Tibial nerve (tissue), 4 donors: ENCODE measurements at regions not wholly inside any gene's neighbourhood (a gene's known extent, or its start where the extent isn't known, plus 50 kb on each side); places are given as distances from the start of the nearest gene placed in this dataset.

Source experiments
- DNase-seq, 2 donors: peaks; one replicate each; pipeline ENCODE4 v3.0.0-alpha.2; 2019; ENCODE audit warnings: low spot score in 2 of 2
- H3K27ac ChIP-seq, 4 donors: fragments of 200-600 bp; sonication (generic) in 3 of 4; one replicate each; pipeline ENCODE4 v1.5.1; 2017 to 2019; ENCODE audit warnings: mild to moderate bottlenecking in 1 of 4
- H3K27me3 ChIP-seq, 2 donors: fragments of 200-600 bp; sonication (generic) in 1 of 2; one replicate each; pipeline versions ENCODE4 v1.5.1 to v1.6.0; 2017 to 2019
- H3K36me3 ChIP-seq, 3 donors: fragments of 200-600 bp; sonication (generic); one replicate each; pipeline ENCODE4 v1.5.1; 2018 to 2019
- H3K4me1 ChIP-seq, 4 donors: fragments of 200-600 bp; sonication (generic) in 3 of 4; one replicate each; pipeline ENCODE4 v1.5.1; 2017 to 2019
- H3K4me3 ChIP-seq, 4 donors: fragments of 200-600 bp; sonication (generic) in 3 of 4; one replicate each; pipeline ENCODE4 v1.5.1; 2017 to 2019; ENCODE audit warnings: mild to moderate bottlenecking in 1 of 4, moderate library complexity in 1 of 4
- H3K9me3 ChIP-seq, 4 donors: fragments of 200-600 bp; sonication (generic) in 3 of 4; one replicate each; pipeline ENCODE4 v1.5.1; 2017 to 2019
- EP300 ChIP-seq, 2 donors: sonication (generic); formaldehyde crosslinking; IDR thresholded peaks; one replicate each; pipeline ENCODE4 v1.6.1; 2017; ENCODE audit warnings: antibody characterized with exemption in 2 of 2, mild to moderate bottlenecking in 1 of 2
- POLR2A ChIP-seq, 2 donors: fragments of 450-650 bp; IDR thresholded peaks; one replicate each; pipeline ENCODE4 v1.6.1; 2017; ENCODE audit warnings: antibody characterized with exemption in 2 of 2, mild to moderate bottlenecking in 2 of 2, moderate library complexity in 2 of 2
- WGBS, 2 donors: methylation state at CpG; one replicate each; pipeline ENCODE4 v1.1.5; 2018; 5-methylcytosine and 5-hydroxymethylcytosine counted together
- TF ChIP-seq, protein P1 (sequence below), 5 experiments: fragments of 200-600 bp in 3 of 5; fragments of 450-650 bp in 2 of 5; sonication (generic) in 3 of 5; IDR thresholded peaks; one replicate each; pipeline ENCODE4 v1.5.1; 2016 to 2019; ENCODE audit warnings: antibody characterized with exemption in 5 of 5, mild to moderate bottlenecking in 3 of 5, moderate library complexity in 2 of 5

DNA sequence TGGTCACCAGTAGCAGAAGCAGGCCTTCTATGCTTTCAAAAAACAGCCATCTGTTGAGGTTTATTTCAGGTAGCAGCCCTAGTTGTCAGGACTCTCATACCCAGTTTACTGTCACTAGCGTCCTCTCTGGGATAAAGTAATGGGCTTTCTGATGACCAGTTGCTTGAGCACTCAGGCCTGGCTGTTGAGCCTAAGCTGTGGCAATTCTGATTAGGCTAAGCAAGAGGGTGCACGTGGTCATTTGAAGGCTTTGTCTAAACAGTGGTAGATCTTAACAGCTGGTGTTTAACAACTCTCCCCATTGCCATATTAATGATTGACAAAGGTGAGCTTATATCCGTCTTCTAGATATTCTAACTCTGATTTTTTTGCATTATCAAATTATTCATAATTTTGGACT lies 132.9 kb upstream of the TMCO5A start:
- H3K4me1 ChIP-seq = no peaks in the 10 kb centered on the region
- H3K4me3 ChIP-seq = no peak overlapping the region
- no peaks in the 10 kb centered on the region for H3K27me3 ChIP-seq
- H3K9me3 ChIP-seq = no peaks in the 10 kb centered on the region
- no peaks in the 10 kb centered on the region for H3K36me3 ChIP-seq
- 79 to 81% methylated on average over 3 of the region's 3 CpGs for WGBS, 2 donors
- DNase-seq = no peak
- no peak overlapping the region for H3K27ac ChIP-seq
- TF ChIP-seq, protein P1, sequence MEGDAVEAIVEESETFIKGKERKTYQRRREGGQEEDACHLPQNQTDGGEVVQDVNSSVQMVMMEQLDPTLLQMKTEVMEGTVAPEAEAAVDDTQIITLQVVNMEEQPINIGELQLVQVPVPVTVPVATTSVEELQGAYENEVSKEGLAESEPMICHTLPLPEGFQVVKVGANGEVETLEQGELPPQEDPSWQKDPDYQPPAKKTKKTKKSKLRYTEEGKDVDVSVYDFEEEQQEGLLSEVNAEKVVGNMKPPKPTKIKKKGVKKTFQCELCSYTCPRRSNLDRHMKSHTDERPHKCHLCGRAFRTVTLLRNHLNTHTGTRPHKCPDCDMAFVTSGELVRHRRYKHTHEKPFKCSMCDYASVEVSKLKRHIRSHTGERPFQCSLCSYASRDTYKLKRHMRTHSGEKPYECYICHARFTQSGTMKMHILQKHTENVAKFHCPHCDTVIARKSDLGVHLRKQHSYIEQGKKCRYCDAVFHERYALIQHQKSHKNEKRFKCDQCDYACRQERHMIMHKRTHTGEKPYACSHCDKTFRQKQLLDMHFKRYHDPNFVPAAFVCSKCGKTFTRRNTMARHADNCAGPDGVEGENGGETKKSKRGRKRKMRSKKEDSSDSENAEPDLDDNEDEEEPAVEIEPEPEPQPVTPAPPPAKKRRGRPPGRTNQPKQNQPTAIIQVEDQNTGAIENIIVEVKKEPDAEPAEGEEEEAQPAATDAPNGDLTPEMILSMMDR (IDR thresholded peaks at IDR 0.05) = no peak
- TF ChIP-seq POLR2A (IDR thresholded peaks at IDR 0.05) (no peak), EP300 (IDR thresholded peaks at IDR 0.05) (no peak)

DNA sequence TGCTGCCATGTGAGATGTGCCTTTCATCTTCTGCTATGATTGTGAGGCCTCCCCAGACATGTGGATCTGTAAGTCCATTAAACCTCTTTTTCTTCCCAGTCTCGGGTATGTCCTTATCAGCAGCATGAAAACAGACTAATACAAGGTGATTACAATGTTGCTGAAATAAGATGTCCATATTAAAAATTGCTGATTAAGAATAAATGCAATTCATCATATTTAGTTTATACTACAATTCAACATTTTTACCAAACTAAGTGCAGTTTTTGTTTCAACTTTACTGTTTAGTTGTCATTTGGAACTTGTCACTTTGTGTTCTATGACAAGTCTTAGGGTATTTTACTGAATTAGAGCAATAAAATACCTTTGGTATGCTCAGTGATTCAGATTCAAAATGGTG lies 127.6 kb upstream of the TMCO5A start:
- no peaks in the 10 kb centered on the region for H3K9me3 ChIP-seq
- H3K36me3 ChIP-seq = no peaks in the 10 kb centered on the region
- H3K27me3 ChIP-seq = no peaks in the 10 kb centered on the region
- DNase-seq = no peak
- TF ChIP-seq, protein P1 (IDR thresholded peaks at IDR 0.05) = no peak
- no peak for TF ChIP-seq EP300 (IDR thresholded peaks at IDR 0.05)
- no peak for TF ChIP-seq POLR2A (IDR thresholded peaks at IDR 0.05)
- H3K4me3 ChIP-seq = no peak overlapping the region
- H3K4me1 ChIP-seq = no peaks in the 10 kb centered on the region
- no peak overlapping the region for H3K27ac ChIP-seq
- WGBS, 2 donors = 73 to 81% methylated on average over 1 of the region's 1 CpG

DNA sequence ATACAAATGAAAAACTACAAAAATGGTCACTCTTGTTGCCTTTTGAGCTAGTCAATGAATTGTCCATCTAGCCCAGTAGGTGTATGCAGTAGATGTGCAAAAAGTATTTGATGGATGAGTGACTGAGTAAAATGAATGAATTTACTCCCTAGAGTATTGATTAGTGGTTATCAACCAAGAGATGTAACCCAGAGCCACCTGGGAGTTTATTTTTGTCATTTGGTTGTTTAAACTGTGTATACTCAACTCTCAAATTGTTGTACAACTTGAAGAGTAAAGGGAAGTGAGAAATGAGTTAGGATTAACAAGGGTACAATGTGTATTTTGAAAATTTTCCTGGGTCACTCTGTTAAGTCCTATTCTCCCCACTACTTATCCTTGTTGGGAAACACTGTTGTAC lies 124.1 kb upstream of the TMCO5A start:
- no peaks in the 10 kb centered on the region for H3K4me1 ChIP-seq
- TF ChIP-seq, protein P1 (IDR thresholded peaks at IDR 0.05) = no peak
- TF ChIP-seq POLR2A (IDR thresholded peaks at IDR 0.05) (no peak), EP300 (IDR thresholded peaks at IDR 0.05) (no peak)

DNA sequence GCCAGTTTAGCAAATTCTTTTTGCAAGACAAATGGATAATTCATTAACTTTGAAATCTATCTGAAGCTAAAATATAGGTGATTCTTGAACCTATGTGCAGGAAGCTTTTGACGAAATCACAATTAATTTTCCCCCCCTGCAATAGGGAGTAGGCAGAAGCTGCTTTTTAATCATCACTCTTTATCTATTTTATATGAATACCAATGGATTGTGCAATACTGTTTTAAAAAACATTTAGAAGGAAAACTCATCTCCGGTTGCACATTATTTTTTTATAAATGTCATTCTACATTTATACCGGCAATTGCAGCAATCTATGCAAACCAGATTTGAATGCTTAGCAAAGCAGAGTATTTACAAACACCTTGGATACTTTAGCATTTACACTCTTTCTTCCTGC lies 121.1 kb upstream of the TMCO5A start:
- no peaks in the 10 kb centered on the region for H3K9me3 ChIP-seq
- H3K4me1 ChIP-seq = no peaks in the 10 kb centered on the region
- H3K27me3 ChIP-seq = no peaks in the 10 kb centered on the region
- no peak for DNase-seq
- H3K36me3 ChIP-seq = no peaks in the 10 kb centered on the region
- H3K27ac ChIP-seq = no peak overlapping the region
- H3K4me3 ChIP-seq = no peak overlapping the region
- TF ChIP-seq, protein P1 (IDR thresholded peaks at IDR 0.05) = no peak
- TF ChIP-seq POLR2A (IDR thresholded peaks at IDR 0.05) (no peak), EP300 (IDR thresholded peaks at IDR 0.05) (no peak)
- WGBS, 2 donors = 90 to 94% methylated on average over 3 of the region's 3 CpGs

More for the DNA sequence above, 124.1 kb upstream of the TMCO5A start:
- Histone ChIP-seq H3K36me3 (no peaks in the 10 kb centered on the region), H3K27ac (no peak overlapping the region), H3K4me3 (no peak overlapping the region), H3K9me3 (no peaks in the 10 kb centered on the region), H3K27me3 (no peaks in the 10 kb centered on the region)
- no peak for DNase-seq

DNA sequence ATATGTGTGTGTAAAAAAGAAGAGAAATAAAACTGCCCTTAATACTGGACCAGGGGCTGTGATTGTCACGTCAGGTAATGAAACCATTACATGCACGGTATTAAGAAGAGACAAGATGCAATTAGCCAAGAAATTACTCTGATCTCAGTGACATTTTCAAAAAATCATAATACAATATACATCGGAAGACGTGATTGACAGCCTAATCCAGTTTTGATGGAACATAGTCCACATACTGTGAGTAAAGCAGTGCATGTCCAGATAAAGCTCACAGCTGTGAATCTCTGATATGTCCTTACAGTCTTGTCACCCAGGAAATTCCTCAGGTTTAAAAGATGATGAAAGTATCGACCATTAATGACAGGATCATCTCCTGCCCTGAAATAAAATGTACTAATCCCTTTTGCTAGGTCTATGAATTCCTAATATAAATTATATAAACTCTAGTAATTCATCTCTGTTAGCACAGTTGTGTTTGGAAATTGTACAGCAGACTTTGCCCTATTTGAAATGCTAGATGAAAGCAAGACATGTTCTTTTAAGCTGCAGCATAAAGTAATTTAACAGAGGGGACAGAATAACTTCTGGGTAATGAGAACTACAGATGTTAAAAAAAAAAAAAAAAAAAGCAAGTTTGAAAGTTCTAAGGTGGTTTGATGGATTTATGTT lies 119.5 kb upstream of the TMCO5A start:
- no peak for TF ChIP-seq EP300 (IDR thresholded peaks at IDR 0.05)
- no peak for TF ChIP-seq POLR2A (IDR thresholded peaks at IDR 0.05)
- TF ChIP-seq, protein P1 (IDR thresholded peaks at IDR 0.05) = no peak
- Histone ChIP-seq H3K36me3 (no peaks in the 10 kb centered on the region), H3K27ac (no peak overlapping the region), H3K4me3 (no peak overlapping the region), H3K27me3 (no peaks in the 10 kb centered on the region), H3K4me1 (no peaks in the 10 kb centered on the region), H3K9me3 (no peaks in the 10 kb centered on the region)
- DNase-seq = no peak
- WGBS, 2 donors = 79 to 81% methylated on average over 5 of the region's 5 CpGs
